Activated CD4-positive, CD25-positive, alpha-beta regulatory T cell (primary cell): ENCODE measurements at regions not wholly inside any gene's neighbourhood (a gene's known extent, or its start where the extent isn't known, plus 50 kb on each side); places are given as distances from the start of the nearest gene placed in this dataset.

Source experiments
- DNase-seq, 4 experiments: peaks; one replicate each; lab custom pipeline; 2025; lab: John Stamatoyannopoulos, UW

GRCh38 chrX:39854772-39855747 lies 242.7 kb downstream of the BCOR start:
- DNase-seq = peak; percentile 23 to 57 (median 44)

- DNase-seq = peak; percentile 26 to 47 (median 33)
Observed at GRCh38 chrX:39855748-39856129, 242.0 kb downstream of the BCOR start.

- no peak for DNase-seq
Observed at GRCh38 chrX:39856472-39857121, 241.2 kb downstream of the BCOR start.

GRCh38 chrX:39857780-39858179 lies 240.0 kb downstream of the BCOR start:
- no peak for DNase-seq

GRCh38 chrX:39859991-39860861 lies 237.5 kb downstream of the BCOR start:
- DNase-seq = peak; percentile 4 to 47 (median 31)

- DNase-seq = no peak
Observed at GRCh38 chrX:39862963-39863362, 234.8 kb downstream of the BCOR start.

- DNase-seq = no peak
Observed at GRCh38 chrX:39866229-39866628, 231.5 kb downstream of the BCOR start.

- DNase-seq = peak; percentile 6 to 20 (median 9)
Observed at GRCh38 chrX:39869846-39870601, 227.7 kb downstream of the BCOR start.

- no peak for DNase-seq
Observed at GRCh38 chrX:39871648-39872047, 226.1 kb downstream of the BCOR start.

- no peak for DNase-seq
Observed at GRCh38 chrX:39873117-39873516, 224.6 kb downstream of the BCOR start.

- DNase-seq = peak in 2 of 4 experiments; percentile 12 to 29
Observed at GRCh38 chrX:39874202-39874816, 223.4 kb downstream of the BCOR start.

GRCh38 chrX:39875834-39876628 lies 221.7 kb downstream of the BCOR start:
- DNase-seq = no peak

- DNase-seq = no peak
Observed at GRCh38 chrX:39877905-39878304, 219.9 kb downstream of the BCOR start.

- peak in 2 of 4 experiments; percentile 4 to 26 for DNase-seq
Observed at GRCh38 chrX:39883666-39884065, 214.1 kb downstream of the BCOR start.

GRCh38 chrX:39886282-39886681 lies 211.5 kb downstream of the BCOR start:
- no peak for DNase-seq

- DNase-seq = no peak
Observed at GRCh38 chrX:39888730-39889129, 209.0 kb downstream of the BCOR start.

GRCh38 chrX:39889704-39890103 lies 208.1 kb downstream of the BCOR start:
- DNase-seq = no peak

- no peak for DNase-seq
Observed at GRCh38 chrX:39890807-39891206, 207.0 kb downstream of the BCOR start.

- DNase-seq = no peak
Observed at GRCh38 chrX:39891781-39892180, 206.0 kb downstream of the BCOR start.
